Activated T-cell treated with anti-CD3 and anti-CD28 coated beads, Interleukin-2, amount 50 U/mL, for 24 hours (primary cell): ENCODE measurements at regions not wholly inside any gene's neighbourhood (a gene's known extent, or its start where the extent isn't known, plus 50 kb on each side); places are given as distances from the start of the nearest gene placed in this dataset.

Source experiments
- DNase-seq: peaks from one replicate; pipeline ENCODE4 v3.0.0-alpha.2; 2020
- H3K27ac Mint-ChIP-seq: 2 replicates; pipeline ENCODE4 v1.8.0; 2020; ENCODE audit warnings: mild to moderate bottlenecking, mixed read lengths
- H3K27me3 Mint-ChIP-seq: 2 replicates; pipeline ENCODE4 v1.8.0; 2020; ENCODE audit warnings: mixed read lengths
- H3K36me3 Mint-ChIP-seq: 2 replicates; pipeline ENCODE4 v1.8.0; 2020; ENCODE audit warnings: low read depth, mixed read lengths
- H3K4me1 Mint-ChIP-seq: 2 replicates; pipeline ENCODE4 v1.8.0; 2020; ENCODE audit warnings: low read depth, mixed read lengths
- H3K4me3 Mint-ChIP-seq: 2 replicates; pipeline ENCODE4 v1.8.0; 2020; ENCODE audit warnings: mild to moderate bottlenecking, moderate library complexity, mixed read lengths
- H3K9me3 Mint-ChIP-seq: 2 replicates; pipeline ENCODE4 v1.8.0; 2020; ENCODE audit warnings: mixed read lengths

GRCh38 chr10:130867446-130868194 lies 443.9 kb downstream of the TCERG1L start:
- no peaks in the 10 kb centered on the region for H3K9me3 Mint-ChIP-seq
- no peaks in the 10 kb centered on the region for H3K36me3 Mint-ChIP-seq
- DNase-seq, result no peak
- no peaks in the 10 kb centered on the region for H3K4me1 Mint-ChIP-seq
- H3K27ac Mint-ChIP-seq, result no peak overlapping the region
- peaks cover 13% of the 10 kb centered on the region for H3K27me3 Mint-ChIP-seq
- no peak overlapping the region for H3K4me3 Mint-ChIP-seq

DNA sequence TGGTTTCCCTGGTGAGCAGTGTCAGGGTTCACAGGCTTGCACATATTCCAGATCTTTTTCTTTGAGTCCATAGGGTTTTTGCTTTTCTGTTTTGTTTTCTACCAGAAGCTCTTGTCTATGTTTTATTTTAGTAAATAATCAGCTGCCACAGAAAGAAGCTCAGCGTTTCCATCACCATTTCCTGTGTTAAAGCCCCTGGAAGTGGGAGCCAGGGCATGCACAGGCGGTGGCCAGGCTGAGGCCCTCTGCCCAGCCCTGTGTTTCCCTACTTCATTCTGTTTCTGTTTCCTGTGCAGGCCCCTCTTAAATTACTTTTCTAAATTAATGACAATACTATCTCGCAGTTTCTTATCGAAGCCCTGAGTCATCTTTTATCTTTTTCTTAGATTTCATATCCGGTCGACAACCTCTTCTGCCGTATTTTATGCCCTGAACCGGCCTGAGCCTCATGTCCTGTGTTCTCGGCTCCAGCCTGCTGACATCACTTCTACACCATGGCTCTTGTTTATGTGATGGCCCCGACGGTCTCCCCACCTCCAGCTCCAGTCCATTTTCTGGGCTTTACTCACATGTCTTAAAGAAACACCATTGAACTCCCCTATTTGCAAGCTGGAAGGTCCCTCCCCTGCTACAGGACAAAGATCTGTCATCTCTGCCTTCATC lies 442.2 kb downstream of the TCERG1L start:
- Mint-ChIP-seq H3K27me3 (peaks cover 13% of the 10 kb centered on the region), H3K9me3 (no peaks in the 10 kb centered on the region), H3K4me1 (no peaks in the 10 kb centered on the region), H3K27ac (no peak overlapping the region), H3K4me3 (no peak overlapping the region), H3K36me3 (no peaks in the 10 kb centered on the region)
- no peak for DNase-seq

GRCh38 chr10:130871406-130871805 lies 440.1 kb downstream of the TCERG1L start:
- DNase-seq, result no peak
- no peak overlapping the region for H3K27ac Mint-ChIP-seq

DNA sequence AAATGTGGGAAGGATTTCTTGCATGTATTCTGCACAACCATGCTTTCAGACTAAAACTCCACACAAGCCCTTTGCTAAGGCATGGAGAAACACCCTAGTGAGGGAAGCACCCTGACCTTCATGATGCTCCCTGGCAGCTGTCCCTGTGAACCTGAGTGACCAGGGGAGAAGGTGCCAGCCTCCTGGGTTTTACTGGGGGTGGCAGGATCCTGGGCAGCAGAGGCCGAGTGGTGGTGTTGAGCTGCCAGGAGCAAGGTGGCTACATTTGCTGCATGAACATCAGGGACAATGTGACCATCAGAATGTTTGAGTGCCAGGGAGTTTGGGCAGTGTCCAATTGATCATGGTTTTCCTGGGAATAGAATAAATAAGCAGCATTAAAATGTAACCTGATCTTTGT lies 437.9 kb downstream of the TCERG1L start:
- Mint-ChIP-seq H3K4me3 (no peak overlapping the region), H3K27ac (no peak overlapping the region), H3K9me3 (no peaks in the 10 kb centered on the region)

More at GRCh38 chr10:130871406-130871805, 440.1 kb downstream of the TCERG1L start:
- no peaks in the 10 kb centered on the region for H3K4me1 Mint-ChIP-seq
- no peak overlapping the region for H3K4me3 Mint-ChIP-seq
- no peaks in the 10 kb centered on the region for H3K9me3 Mint-ChIP-seq
- no peaks in the 10 kb centered on the region for H3K36me3 Mint-ChIP-seq
- peaks cover 13% of the 10 kb centered on the region for H3K27me3 Mint-ChIP-seq

DNA sequence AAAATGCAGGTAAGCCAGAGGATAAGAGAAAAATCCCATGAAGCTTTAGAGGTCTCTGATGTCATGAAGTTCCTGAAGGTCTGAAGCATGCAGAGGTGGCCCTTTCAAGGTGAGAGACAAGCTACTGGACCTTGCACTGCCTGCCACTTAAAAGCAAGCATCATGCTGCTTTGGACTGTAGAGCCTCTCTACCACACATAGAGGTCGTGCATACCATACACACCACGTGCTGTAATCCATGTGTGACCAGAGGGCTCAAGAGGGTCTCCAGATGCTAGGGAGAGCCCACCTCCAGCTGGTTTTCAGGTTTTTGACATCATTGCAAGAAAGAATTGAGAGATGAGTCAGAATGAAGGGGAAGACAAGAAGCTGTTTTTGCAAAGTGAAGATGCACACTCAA lies 436.4 kb downstream of the TCERG1L start:
- Mint-ChIP-seq H3K27me3 (peaks cover 6% of the 10 kb centered on the region), H3K27ac (no peak overlapping the region), H3K36me3 (no peaks in the 10 kb centered on the region), H3K4me3 (no peak overlapping the region), H3K4me1 (no peaks in the 10 kb centered on the region), H3K9me3 (no peaks in the 10 kb centered on the region)
- DNase-seq, result no peak

More for the DNA sequence above, 437.9 kb downstream of the TCERG1L start:
- DNase-seq, result no peak
- Mint-ChIP-seq H3K36me3 (no peaks in the 10 kb centered on the region), H3K27me3 (peaks cover 13% of the 10 kb centered on the region), H3K4me1 (no peaks in the 10 kb centered on the region)

- Mint-ChIP-seq H3K9me3 (no peaks in the 10 kb centered on the region), H3K4me3 (no peak overlapping the region), H3K27ac (no peak overlapping the region), H3K36me3 (no peaks in the 10 kb centered on the region), H3K4me1 (no peaks in the 10 kb centered on the region), H3K27me3 (peaks cover 3% of the 10 kb centered on the region)
- DNase-seq, result no peak
These were observed 435.5 kb downstream of the TCERG1L start for GRCh38 chr10:130875897-130876472.

DNA sequence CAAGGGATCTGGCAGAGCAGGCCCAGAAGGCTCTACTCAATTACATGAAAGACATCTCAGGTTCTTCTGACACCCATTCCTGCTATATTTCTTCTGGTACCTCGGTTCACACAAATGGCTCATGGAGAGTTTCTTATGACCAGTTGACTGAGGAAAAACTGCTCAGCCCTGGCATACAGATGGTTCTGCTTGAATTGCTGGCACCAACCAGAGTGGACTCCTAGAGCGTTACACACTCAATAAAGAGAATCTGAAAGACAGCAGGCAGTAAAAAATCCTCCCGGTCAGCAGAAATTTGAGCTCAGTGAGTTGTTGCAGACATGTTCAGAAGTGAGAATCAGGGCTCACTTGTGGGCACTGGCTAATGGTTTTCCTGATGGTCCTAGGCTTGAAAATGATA lies 434.4 kb downstream of the TCERG1L start:
- H3K4me1 Mint-ChIP-seq, result no peaks in the 10 kb centered on the region
- no peak for DNase-seq
- H3K27me3 Mint-ChIP-seq, result no peaks in the 10 kb centered on the region
- no peaks in the 10 kb centered on the region for H3K9me3 Mint-ChIP-seq
- no peaks in the 10 kb centered on the region for H3K36me3 Mint-ChIP-seq
- H3K4me3 Mint-ChIP-seq, result no peak overlapping the region
- H3K27ac Mint-ChIP-seq, result no peak overlapping the region

GRCh38 chr10:130878131-130878530 lies 433.4 kb downstream of the TCERG1L start:
- H3K27ac Mint-ChIP-seq, result no peak overlapping the region
- no peaks in the 10 kb centered on the region for H3K36me3 Mint-ChIP-seq
- DNase-seq, result no peak
- no peaks in the 10 kb centered on the region for H3K9me3 Mint-ChIP-seq
- H3K27me3 Mint-ChIP-seq, result no peaks in the 10 kb centered on the region
- no peaks in the 10 kb centered on the region for H3K4me1 Mint-ChIP-seq
- no peak overlapping the region for H3K4me3 Mint-ChIP-seq

GRCh38 chr10:130882906-130883305 lies 428.6 kb downstream of the TCERG1L start:
- Mint-ChIP-seq H3K4me1 (no peaks in the 10 kb centered on the region), H3K27ac (no peak overlapping the region), H3K9me3 (no peaks in the 10 kb centered on the region), H3K27me3 (peaks cover 8% of the 10 kb centered on the region), H3K36me3 (no peaks in the 10 kb centered on the region), H3K4me3 (no peak overlapping the region)
- DNase-seq, result no peak

GRCh38 chr10:130884456-130884855 lies 427.1 kb downstream of the TCERG1L start:
- H3K27ac Mint-ChIP-seq, result no peak overlapping the region
- no peaks in the 10 kb centered on the region for H3K4me1 Mint-ChIP-seq
- H3K9me3 Mint-ChIP-seq, result no peaks in the 10 kb centered on the region
- no peaks in the 10 kb centered on the region for H3K36me3 Mint-ChIP-seq
- peaks cover 8% of the 10 kb centered on the region for H3K27me3 Mint-ChIP-seq
- DNase-seq, result no peak
- no peak overlapping the region for H3K4me3 Mint-ChIP-seq

GRCh38 chr10:130885021-130885655 lies 426.4 kb downstream of the TCERG1L start:
- H3K36me3 Mint-ChIP-seq, result no peaks in the 10 kb centered on the region
- no peaks in the 10 kb centered on the region for H3K9me3 Mint-ChIP-seq
- H3K4me1 Mint-ChIP-seq, result no peaks in the 10 kb centered on the region
- H3K4me3 Mint-ChIP-seq, result no peak overlapping the region
- no peak for DNase-seq
- H3K27ac Mint-ChIP-seq, result no peak overlapping the region
- peaks cover 8% of the 10 kb centered on the region for H3K27me3 Mint-ChIP-seq

DNA sequence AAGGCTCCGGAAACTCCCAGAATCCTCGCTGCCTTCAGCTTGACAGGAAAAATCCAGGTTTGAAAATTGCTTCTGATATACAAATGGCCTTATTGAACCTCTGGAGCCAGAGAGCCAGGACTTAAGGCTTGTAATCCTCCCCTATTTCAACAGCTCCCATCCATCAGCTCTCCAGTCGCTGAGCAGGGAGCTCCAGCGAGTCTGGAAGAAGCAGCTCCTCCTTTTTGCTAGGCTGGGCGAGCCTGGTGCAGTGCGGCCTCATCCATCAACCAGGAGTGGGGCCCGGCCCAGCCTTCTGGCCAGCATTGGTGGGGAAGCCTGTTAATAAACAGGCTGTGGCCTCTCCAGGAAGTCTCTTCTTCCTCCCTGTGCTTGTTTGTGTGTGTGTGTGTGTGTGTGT lies 424.4 kb downstream of the TCERG1L start:
- Mint-ChIP-seq H3K36me3 (no peaks in the 10 kb centered on the region), H3K27ac (no peak overlapping the region), H3K4me1 (no peaks in the 10 kb centered on the region), H3K4me3 (no peak overlapping the region), H3K9me3 (no peaks in the 10 kb centered on the region), H3K27me3 (peaks cover 8% of the 10 kb centered on the region)
- DNase-seq, result no peak

- no peak overlapping the region for H3K27ac Mint-ChIP-seq
- H3K9me3 Mint-ChIP-seq, result no peaks in the 10 kb centered on the region
- no peak overlapping the region for H3K4me3 Mint-ChIP-seq
- H3K4me1 Mint-ChIP-seq, result no peaks in the 10 kb centered on the region
- H3K36me3 Mint-ChIP-seq, result no peaks in the 10 kb centered on the region
- DNase-seq, result no peak
- peaks cover 8% of the 10 kb centered on the region for H3K27me3 Mint-ChIP-seq
These were observed 423.0 kb downstream of the TCERG1L start for GRCh38 chr10:130888493-130888892.

DNA sequence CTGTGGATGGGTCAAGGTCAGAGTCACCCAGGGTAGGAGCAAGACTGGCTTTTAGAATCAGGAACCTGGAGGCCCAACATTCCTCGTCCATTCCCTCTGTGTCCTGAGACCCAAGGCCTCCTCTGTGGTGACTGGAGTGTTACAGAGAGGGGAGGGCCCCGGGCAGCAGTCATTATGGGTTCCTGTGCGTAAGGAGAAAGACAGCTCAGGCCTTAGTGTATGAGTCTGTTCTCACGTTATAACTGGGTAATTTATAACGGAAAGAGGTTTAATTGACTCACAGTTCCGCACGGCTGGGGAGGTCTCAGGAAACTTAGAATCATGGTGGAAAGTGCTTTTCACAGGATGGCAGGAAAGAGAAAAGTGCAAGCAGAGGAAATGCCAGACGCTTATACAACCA lies 422.3 kb downstream of the TCERG1L start:
- Mint-ChIP-seq H3K4me1 (no peaks in the 10 kb centered on the region), H3K9me3 (no peaks in the 10 kb centered on the region)

DNA sequence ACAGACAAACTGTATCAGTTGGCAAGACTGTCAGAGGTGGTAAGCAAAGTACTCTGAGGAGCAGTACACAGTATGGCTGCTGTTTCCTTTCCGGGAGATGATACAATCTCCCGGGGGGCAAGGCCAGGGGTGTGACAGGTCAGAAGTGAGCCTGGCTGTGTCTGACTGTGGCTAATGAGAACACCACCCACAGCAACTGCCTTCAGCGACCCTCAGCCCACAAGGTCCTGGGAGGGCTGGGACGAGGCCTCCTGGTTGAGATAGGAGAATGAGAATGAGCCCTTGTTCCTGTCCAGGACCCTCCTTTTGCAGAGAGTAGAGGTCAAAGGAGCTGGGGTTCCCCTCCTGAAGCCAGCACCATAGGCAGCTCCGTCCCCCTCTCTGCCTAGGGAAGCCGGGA lies 421.7 kb downstream of the TCERG1L start:
- no peak overlapping the region for H3K27ac Mint-ChIP-seq
- no peaks in the 10 kb centered on the region for H3K36me3 Mint-ChIP-seq
- no peak overlapping the region for H3K4me3 Mint-ChIP-seq
- no peaks in the 10 kb centered on the region for H3K9me3 Mint-ChIP-seq
- H3K4me1 Mint-ChIP-seq, result no peaks in the 10 kb centered on the region
- peaks cover 8% of the 10 kb centered on the region for H3K27me3 Mint-ChIP-seq
- DNase-seq, result no peak

More for the DNA sequence above, 422.3 kb downstream of the TCERG1L start:
- DNase-seq, result no peak
- H3K27me3 Mint-ChIP-seq, result peaks cover 8% of the 10 kb centered on the region
- no peaks in the 10 kb centered on the region for H3K36me3 Mint-ChIP-seq
- no peak overlapping the region for H3K4me3 Mint-ChIP-seq
- H3K27ac Mint-ChIP-seq, result no peak overlapping the region
